NCI-H510A (cell line): ENCODE measurements at regions not wholly inside any gene's neighbourhood (a gene's known extent, or its start where the extent isn't known, plus 50 kb on each side); places are given as distances from the start of the nearest gene placed in this dataset.

Experiments
- DNase-seq: peaks from one replicate; lab custom pipeline; 2025; lab: John Stamatoyannopoulos, UW

GRCh38 chr4:15375667-15376066 is 52.2 kb upstream of the C1QTNF7 start:
- DNase-seq, result no peak

- DNase-seq, result no peak
Measured at GRCh38 chr4:15376145-15376544, 51.7 kb upstream of the C1QTNF7 start.

- DNase-seq, result no peak
Measured at GRCh38 chr4:15376594-15376993, 51.2 kb upstream of the C1QTNF7 start.
